GM21576 (cell line): ENCODE measurements at regions not wholly inside any gene's neighbourhood (a gene's known extent, or its start where the extent isn't known, plus 50 kb on each side); places are given as distances from the start of the nearest gene placed in this dataset.

Source experiments
- ATAC-seq: cut with Tn5 transposase; IDR thresholded peaks from one replicate; pipeline ENCODE4 v1.9.1; 2021; ENCODE audit warnings: mild to moderate bottlenecking, moderate library complexity; ENCODE audit not compliant: unreplicated experiment

- no peak for ATAC-seq
Observed at GRCh38 chr2:164306872-164307271, 314.4 kb downstream of the GRB14 start.

GRCh38 chr2:164302786-164303185 lies 318.5 kb downstream of the GRB14 start:
- ATAC-seq: no peak

- ATAC-seq: no peak
Observed at GRCh38 chr2:164288235-164288634, 333.0 kb downstream of the GRB14 start.

GRCh38 chr2:164287056-164287455 lies 334.2 kb downstream of the GRB14 start:
- no peak for ATAC-seq

GRCh38 chr2:164285576-164285975 lies 335.7 kb downstream of the GRB14 start:
- ATAC-seq: no peak

GRCh38 chr2:164281896-164282295 lies 339.4 kb downstream of the GRB14 start:
- ATAC-seq: no peak

GRCh38 chr2:164275659-164276058 lies 345.6 kb downstream of the GRB14 start:
- no peak for ATAC-seq

- ATAC-seq: no peak
Observed at GRCh38 chr2:164260506-164260905, 360.8 kb downstream of the GRB14 start.

GRCh38 chr2:164257742-164258141 lies 363.5 kb downstream of the GRB14 start:
- no peak for ATAC-seq

GRCh38 chr2:164252568-164253287 lies 368.6 kb downstream of the GRB14 start:
- ATAC-seq: peak; percentile 93

GRCh38 chr2:164243315-164243714 lies 378.0 kb downstream of the GRB14 start:
- ATAC-seq: no peak

GRCh38 chr2:164242409-164242808 lies 378.9 kb downstream of the GRB14 start:
- ATAC-seq: no peak

- no peak for ATAC-seq
Observed at GRCh38 chr2:164234074-164234473, 387.2 kb downstream of the GRB14 start.

GRCh38 chr2:164224007-164224406 lies 397.3 kb downstream of the GRB14 start:
- no peak for ATAC-seq

GRCh38 chr2:164221473-164221872 lies 399.8 kb downstream of the GRB14 start:
- no peak for ATAC-seq

- ATAC-seq: no peak
Observed at GRCh38 chr2:164220265-164220664, 401.0 kb downstream of the GRB14 start.

- ATAC-seq: no peak
Observed at GRCh38 chr2:164213916-164214315, 407.4 kb downstream of the GRB14 start.

GRCh38 chr2:164205347-164205746 lies 415.9 kb downstream of the GRB14 start:
- no peak for ATAC-seq

- no peak for ATAC-seq
Observed at GRCh38 chr2:164203131-164203530, 418.2 kb downstream of the GRB14 start.

- ATAC-seq: no peak
Observed at GRCh38 chr2:164198256-164198655, 423.0 kb downstream of the GRB14 start.

GRCh38 chr2:164190700-164191099 lies 430.6 kb downstream of the GRB14 start:
- ATAC-seq: no peak

GRCh38 chr2:164189851-164190250 lies 431.4 kb downstream of the GRB14 start:
- no peak for ATAC-seq

- ATAC-seq: no peak
Observed at GRCh38 chr2:164187121-164187520, 434.2 kb downstream of the GRB14 start.
